ENCODE measurements at regions not wholly inside any gene's neighbourhood (a gene's known extent, or its start where the extent isn't known, plus 50 kb on each side); places are given as distances from the start of the nearest gene placed in this dataset.

DNA sequence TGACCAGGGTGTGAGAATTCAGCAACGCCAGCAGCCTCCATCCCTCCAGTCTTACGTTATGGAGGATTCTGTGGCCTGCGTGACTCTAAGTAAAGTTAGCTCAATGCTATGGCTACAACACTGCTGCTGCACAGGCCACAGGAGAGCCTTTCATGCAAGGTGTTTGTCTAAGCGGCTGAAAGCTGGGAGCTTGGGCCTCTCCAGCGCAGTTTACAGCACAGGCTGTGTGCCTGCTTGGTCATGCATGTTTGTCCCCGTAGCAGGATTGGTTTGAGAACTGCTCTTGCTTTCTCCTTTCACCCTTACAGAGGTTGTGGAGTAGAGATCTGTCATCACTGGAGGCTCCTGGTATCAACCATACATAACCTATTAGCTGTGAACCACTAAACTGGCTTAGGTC is 113.1 kb upstream of the TMCC3 start:
- Mint-ChIP-seq H3K27me3 (ENCODE audit: insufficient read depth) (peaks cover 13% of the 10 kb centered on the region), H3K36me3 (ENCODE audit: low read depth) (no peaks in the 10 kb centered on the region)
- intact Hi-C loops (cut with micrococcal nuclease), result loop anchor here (5.0 kb wide), 1 partner anchor 616 kb away; the partner anchor contains the start of gene PLXNC1

DNA sequence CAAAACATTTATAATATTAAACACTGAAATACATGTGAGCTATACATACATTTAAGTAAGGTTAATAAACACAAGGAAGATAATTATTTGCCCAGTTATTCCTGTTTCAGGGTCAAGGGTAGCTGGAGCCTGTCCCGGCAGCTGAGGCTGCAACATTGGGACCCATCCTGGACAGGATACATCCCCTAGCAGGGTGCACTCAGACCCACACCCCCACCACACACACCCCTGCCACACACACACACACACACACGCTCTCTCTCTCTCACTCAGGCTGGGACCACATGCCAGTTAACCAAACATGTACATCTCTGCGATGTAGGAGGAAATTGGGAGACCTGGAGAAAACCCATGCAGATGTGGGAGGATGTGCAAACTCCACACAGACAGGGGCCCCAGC is 112.6 kb upstream of the TMCC3 start:
- intact Hi-C loops (cut with micrococcal nuclease), result loop anchor here (5.0 kb wide), 1 partner anchor 616 kb away; the partner anchor contains the start of gene PLXNC1
- Mint-ChIP-seq H3K4me3 (no peak overlapping the region), H3K36me3 (ENCODE audit: low read depth) (no peaks in the 10 kb centered on the region), H3K4me1 (ENCODE audit: low read depth) (peaks cover 16% of the 10 kb centered on the region), H3K27ac (no peak overlapping the region), H3K9me3 (no peaks in the 10 kb centered on the region), H3K27me3 (ENCODE audit: insufficient read depth) (peaks cover 9% of the 10 kb centered on the region)
- DNase-seq (ENCODE audit: low spot score), result no peak

More for the DNA sequence above, 113.1 kb upstream of the TMCC3 start:
- DNase-seq (ENCODE audit: low spot score), result no peak
- Mint-ChIP-seq H3K27ac (no peak overlapping the region), H3K4me1 (ENCODE audit: low read depth) (peaks cover 16% of the 10 kb centered on the region), H3K4me3 (no peak overlapping the region), H3K9me3 (no peaks in the 10 kb centered on the region)

DNA sequence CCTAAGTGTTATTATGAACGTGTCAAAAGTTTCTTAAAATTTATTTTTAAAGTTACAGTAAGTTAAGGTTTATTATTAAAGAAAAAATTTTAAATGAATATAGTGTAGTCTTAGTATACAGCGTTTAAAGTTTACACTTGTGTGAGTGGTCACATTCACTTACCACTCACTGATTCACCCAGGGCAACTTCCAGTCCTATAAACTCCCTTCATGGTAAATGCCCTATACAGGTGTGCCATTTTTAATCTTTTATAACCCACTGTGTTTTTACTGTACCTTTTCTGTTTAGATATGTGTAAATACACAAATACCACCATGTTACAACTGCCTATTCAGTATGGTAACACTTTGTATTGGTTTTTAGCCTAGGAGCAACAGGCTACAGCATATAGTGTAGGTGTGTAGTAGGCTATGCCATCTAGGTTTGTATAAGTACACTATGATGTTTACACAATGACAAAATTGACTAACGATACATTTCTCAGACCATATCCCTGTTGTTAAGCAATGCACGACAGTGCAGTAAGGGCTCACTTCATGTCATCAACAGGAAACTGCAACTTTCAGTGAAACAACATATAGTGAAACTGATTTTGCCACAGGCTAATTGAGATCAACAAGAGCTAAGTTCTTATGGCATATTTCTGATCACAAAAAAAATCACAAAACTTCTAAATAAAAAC is 112.0 kb upstream of the TMCC3 start:
- Mint-ChIP-seq H3K4me3 (no peak overlapping the region), H3K27ac (no peak overlapping the region), H3K9me3 (no peaks in the 10 kb centered on the region), H3K27me3 (ENCODE audit: insufficient read depth) (peaks cover 7% of the 10 kb centered on the region), H3K4me1 (ENCODE audit: low read depth) (peaks cover 16% of the 10 kb centered on the region), H3K36me3 (ENCODE audit: low read depth) (no peaks in the 10 kb centered on the region)
- DNase-seq (ENCODE audit: low spot score), result no peak
- intact Hi-C loops (cut with micrococcal nuclease), result loop anchor here (5.0 kb wide), 1 partner anchor 615 kb away; the partner anchor contains the start of gene PLXNC1

DNA sequence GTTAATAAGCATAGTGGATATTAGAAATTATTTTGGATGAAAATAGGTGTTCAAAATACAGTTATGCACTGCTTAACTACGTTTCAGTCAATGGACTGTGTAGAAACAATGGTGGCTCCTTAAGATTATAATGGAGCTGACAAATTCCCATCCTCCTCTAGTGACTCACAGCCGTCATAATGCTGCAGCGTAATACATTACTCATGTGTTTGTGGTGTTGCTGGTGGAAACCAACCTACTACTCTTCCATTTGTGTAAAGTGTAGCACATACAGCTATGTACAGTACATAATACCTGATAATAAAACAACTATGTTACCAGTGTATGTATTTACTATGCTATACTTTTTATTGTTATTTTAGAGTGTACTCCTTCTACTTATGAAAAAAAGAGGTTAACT is 111.2 kb upstream of the TMCC3 start:
- peaks cover 6% of the 10 kb centered on the region for H3K27me3 Mint-ChIP-seq (ENCODE audit: insufficient read depth)
- H3K36me3 Mint-ChIP-seq (ENCODE audit: low read depth), result no peaks in the 10 kb centered on the region
- peaks cover 16% of the 10 kb centered on the region for H3K4me1 Mint-ChIP-seq (ENCODE audit: low read depth)
- intact Hi-C loops (cut with micrococcal nuclease), result loop anchor here (5.0 kb wide), 1 partner anchor 614 kb away; the partner anchor contains the start of gene PLXNC1
- H3K4me3 Mint-ChIP-seq, result no peak overlapping the region
- no peak for DNase-seq (ENCODE audit: low spot score)
- H3K27ac Mint-ChIP-seq, result no peak overlapping the region
- no peaks in the 10 kb centered on the region for H3K9me3 Mint-ChIP-seq

DNA sequence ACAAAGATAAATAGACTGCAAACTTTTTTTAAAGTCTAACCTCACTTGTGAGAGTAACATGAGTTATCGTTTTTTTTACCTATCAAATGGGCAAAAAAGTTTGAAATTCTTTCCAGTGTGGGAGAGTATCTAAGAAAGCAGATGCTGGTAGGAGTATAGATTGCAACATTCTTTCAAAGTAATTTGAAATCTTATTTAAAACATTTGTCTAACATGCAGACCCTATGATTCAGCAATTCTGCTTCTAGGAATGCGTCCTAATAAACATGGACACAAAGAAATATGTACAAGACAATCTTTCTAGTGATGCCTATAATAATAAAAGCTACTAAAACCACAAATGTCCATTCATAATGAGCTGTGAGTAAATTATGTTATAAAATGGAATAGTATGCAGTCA is 110.4 kb upstream of the TMCC3 start:
- H3K27ac Mint-ChIP-seq, result no peak overlapping the region
- peaks cover 16% of the 10 kb centered on the region for H3K4me1 Mint-ChIP-seq (ENCODE audit: low read depth)
- DNase-seq (ENCODE audit: low spot score), result no peak
- peaks cover 6% of the 10 kb centered on the region for H3K27me3 Mint-ChIP-seq (ENCODE audit: insufficient read depth)
- no peaks in the 10 kb centered on the region for H3K9me3 Mint-ChIP-seq
- no peak overlapping the region for H3K4me3 Mint-ChIP-seq
- intact Hi-C loops (cut with micrococcal nuclease), result loop anchor here (5.0 kb wide), 1 partner anchor 613 kb away; the partner anchor contains the start of gene PLXNC1
- no peaks in the 10 kb centered on the region for H3K36me3 Mint-ChIP-seq (ENCODE audit: low read depth)

DNA sequence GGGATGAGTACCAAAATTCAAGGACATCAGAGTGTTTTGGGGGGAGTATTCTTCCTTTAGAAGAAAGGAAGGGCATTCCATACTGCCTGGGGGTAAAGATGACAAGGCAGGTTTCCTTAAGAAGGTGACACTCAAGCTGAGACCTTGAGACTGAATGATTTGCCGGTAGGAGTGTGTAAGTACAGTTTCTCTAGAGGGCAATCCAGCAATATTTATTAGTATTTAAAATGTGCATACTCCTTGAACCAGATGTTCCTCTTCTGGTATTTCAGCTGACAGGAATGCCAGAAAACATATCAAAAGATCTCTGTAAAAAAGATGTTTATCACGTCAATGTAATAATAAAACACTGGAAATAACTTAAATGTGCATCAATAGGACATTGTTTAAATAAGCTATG is 106.4 kb upstream of the TMCC3 start:
- Mint-ChIP-seq H3K36me3 (ENCODE audit: low read depth) (no peaks in the 10 kb centered on the region), H3K9me3 (no peaks in the 10 kb centered on the region)

DNA sequence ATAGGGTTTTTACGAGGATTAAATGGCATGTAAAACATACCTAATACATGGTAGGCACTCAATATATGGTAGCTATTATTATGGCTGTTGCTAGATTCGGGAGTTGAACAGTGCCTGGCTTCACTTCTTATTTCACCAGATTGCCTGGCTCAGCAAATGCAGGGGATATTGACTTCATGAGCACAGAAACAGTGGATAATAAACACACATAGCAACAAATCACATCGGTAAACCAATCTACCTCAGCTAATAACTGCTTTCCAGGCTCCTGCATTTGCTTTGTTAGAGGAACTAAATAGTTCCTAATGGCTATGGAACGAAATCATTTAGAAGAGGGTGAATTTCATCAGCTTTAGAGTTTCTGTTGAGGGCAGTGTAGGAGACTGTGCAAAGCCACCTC is 105.2 kb upstream of the TMCC3 start:
- Mint-ChIP-seq H3K4me3 (no peak overlapping the region), H3K4me1 (ENCODE audit: low read depth) (no peaks in the 10 kb centered on the region), H3K27me3 (ENCODE audit: insufficient read depth) (peaks cover 13% of the 10 kb centered on the region), H3K27ac (no peak overlapping the region), H3K9me3 (no peaks in the 10 kb centered on the region), H3K36me3 (ENCODE audit: low read depth) (no peaks in the 10 kb centered on the region)
- DNase-seq (ENCODE audit: low spot score), result no peak
- intact Hi-C loops (cut with micrococcal nuclease), result no loop called here

More for the DNA sequence above, 106.4 kb upstream of the TMCC3 start:
- intact Hi-C loops (cut with micrococcal nuclease), result no loop called here
- no peak overlapping the region for H3K27ac Mint-ChIP-seq
- H3K4me1 Mint-ChIP-seq (ENCODE audit: low read depth), result peaks cover 3% of the 10 kb centered on the region
- no peak for DNase-seq (ENCODE audit: low spot score)
- peaks cover 13% of the 10 kb centered on the region for H3K27me3 Mint-ChIP-seq (ENCODE audit: insufficient read depth)
- H3K4me3 Mint-ChIP-seq, result no peak overlapping the region

DNA sequence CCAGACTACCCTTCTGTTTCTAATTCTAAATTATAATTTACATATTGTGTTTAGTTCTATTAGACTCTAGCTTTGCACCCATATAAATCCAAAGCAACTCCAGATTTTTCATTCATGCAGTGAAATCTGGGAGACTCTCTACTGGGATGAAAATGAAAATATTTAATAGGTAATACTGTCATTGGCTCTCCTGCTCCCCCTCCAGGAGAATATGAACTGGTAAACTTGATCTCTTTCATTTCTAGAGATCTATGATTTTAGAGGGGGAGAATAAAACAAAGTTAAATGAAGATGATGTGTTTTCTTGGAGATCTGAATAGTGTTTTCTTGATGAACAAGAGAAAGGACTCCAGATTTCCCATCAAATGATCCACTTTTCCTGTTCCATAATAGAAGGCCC is 104.3 kb upstream of the TMCC3 start:
- H3K9me3 Mint-ChIP-seq, result no peaks in the 10 kb centered on the region
- H3K27me3 Mint-ChIP-seq (ENCODE audit: insufficient read depth), result peaks cover 14% of the 10 kb centered on the region
- no peak overlapping the region for H3K4me3 Mint-ChIP-seq
- H3K27ac Mint-ChIP-seq, result no peak overlapping the region
- intact Hi-C loops (cut with micrococcal nuclease), result no loop called here
- no peaks in the 10 kb centered on the region for H3K4me1 Mint-ChIP-seq (ENCODE audit: low read depth)
- no peak for DNase-seq (ENCODE audit: low spot score)
- no peaks in the 10 kb centered on the region for H3K36me3 Mint-ChIP-seq (ENCODE audit: low read depth)

DNA sequence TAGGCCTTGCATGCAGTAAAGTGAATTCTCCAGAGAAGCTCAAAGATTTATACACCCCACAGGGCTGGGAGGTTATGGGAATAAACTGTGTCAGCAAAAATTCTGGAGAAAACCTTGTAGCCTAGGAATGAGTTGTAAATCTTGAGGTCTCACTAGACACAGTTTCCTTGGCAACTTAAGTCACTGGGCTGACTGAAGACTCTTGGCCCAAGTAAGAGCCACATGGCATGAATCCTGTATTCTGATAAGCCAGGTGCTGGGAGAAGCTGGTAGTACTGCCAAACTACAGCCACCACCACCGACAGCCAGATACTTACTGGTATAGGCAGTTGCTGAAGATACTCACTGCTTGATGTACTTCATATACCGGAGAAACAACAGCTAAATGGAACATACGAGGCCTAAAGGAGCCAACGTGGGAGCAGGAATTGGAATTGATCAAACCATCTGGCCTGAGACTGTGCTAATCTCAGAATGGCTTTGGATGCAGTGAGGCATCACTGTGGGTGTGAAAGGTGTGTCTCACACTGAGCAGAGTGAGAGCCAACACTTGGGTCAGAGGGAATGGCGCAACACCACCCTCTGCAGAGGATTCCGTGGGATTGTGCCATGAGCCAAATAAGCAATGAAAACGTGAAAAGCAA is 102.8 kb upstream of the TMCC3 start:
- no peaks in the 10 kb centered on the region for H3K36me3 Mint-ChIP-seq (ENCODE audit: low read depth)
- H3K4me3 Mint-ChIP-seq, result no peak overlapping the region

DNA sequence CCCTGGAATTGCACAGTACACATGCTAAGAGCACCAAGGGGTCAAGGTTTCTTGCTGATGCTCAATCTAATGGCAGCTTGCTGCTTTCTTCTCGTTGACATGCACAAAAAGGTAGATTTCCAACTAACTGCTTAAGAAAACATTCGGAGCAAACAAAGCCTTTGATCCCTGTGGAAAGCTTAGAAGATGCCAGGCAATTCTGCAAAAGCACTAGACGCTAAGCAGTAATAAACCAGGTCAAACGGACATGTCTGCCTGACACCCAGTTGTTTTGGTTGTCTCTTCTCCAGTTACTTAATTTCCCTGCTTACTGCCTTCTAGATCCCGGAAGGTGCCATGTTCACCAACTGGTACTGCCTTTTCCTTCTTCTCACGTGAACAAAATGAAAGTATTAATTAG is 100.5 kb upstream of the TMCC3 start:
- Mint-ChIP-seq H3K4me1 (ENCODE audit: low read depth) (no peaks in the 10 kb centered on the region), H3K4me3 (no peak overlapping the region), H3K9me3 (no peaks in the 10 kb centered on the region), H3K27me3 (ENCODE audit: insufficient read depth) (peaks cover 17% of the 10 kb centered on the region), H3K27ac (no peak overlapping the region), H3K36me3 (ENCODE audit: low read depth) (no peaks in the 10 kb centered on the region)
- no peak for DNase-seq (ENCODE audit: low spot score)
- intact Hi-C loops (cut with micrococcal nuclease), result no loop called here

More for the DNA sequence above, 102.8 kb upstream of the TMCC3 start:
- Mint-ChIP-seq H3K9me3 (no peaks in the 10 kb centered on the region), H3K4me1 (ENCODE audit: low read depth) (no peaks in the 10 kb centered on the region), H3K27me3 (ENCODE audit: insufficient read depth) (peaks cover 16% of the 10 kb centered on the region), H3K27ac (no peak overlapping the region)
- intact Hi-C loops (cut with micrococcal nuclease), result no loop called here
- no peak for DNase-seq (ENCODE audit: low spot score)

DNA sequence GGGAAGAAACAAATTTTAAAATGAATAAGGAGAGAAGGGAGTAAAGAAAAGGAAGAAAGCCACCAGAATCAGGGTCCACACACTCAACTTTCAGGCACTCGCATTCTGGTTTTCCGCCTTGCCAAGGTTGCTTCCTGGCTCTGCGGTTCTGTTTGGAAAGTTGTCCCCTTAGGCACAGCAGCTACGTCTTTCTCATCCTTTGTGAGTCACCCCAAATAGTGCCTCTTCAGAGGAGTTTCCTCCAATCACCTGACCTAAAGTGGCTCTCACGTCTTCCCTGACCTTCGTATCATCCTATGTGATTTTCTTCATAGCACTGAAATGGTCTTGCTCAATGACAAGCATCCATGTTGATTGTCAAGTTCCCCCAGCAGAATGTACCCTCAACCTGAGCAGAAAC is 99.5 kb upstream of the TMCC3 start:
- DNase-seq (ENCODE audit: low spot score), result no peak
- Mint-ChIP-seq H3K36me3 (ENCODE audit: low read depth) (no peaks in the 10 kb centered on the region), H3K27me3 (ENCODE audit: insufficient read depth) (peaks cover 15% of the 10 kb centered on the region), H3K9me3 (no peaks in the 10 kb centered on the region), H3K4me3 (no peak overlapping the region), H3K4me1 (ENCODE audit: low read depth) (no peaks in the 10 kb centered on the region), H3K27ac (no peak overlapping the region)
- intact Hi-C loops (cut with micrococcal nuclease), result no loop called here

DNA sequence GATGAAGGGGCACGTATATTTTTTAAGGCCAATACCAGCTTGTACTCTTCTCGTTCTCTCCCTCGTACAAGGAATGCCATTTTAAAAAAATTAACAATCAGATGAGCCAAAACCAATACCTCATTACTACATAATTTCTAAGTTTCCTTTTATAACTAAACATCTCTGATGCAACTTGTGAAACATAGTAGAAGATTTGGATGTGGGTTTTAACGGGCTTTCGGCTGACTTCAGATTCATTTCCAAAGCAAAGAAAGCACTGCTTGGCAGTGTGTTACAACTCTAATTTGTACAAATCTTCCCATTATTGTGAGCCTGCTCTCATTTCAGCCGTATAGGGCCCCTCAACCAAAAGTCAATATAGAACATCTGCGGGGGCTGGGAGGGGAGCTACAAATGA is 99.1 kb upstream of the TMCC3 start:
- H3K4me1 Mint-ChIP-seq (ENCODE audit: low read depth), result no peaks in the 10 kb centered on the region

DNA sequence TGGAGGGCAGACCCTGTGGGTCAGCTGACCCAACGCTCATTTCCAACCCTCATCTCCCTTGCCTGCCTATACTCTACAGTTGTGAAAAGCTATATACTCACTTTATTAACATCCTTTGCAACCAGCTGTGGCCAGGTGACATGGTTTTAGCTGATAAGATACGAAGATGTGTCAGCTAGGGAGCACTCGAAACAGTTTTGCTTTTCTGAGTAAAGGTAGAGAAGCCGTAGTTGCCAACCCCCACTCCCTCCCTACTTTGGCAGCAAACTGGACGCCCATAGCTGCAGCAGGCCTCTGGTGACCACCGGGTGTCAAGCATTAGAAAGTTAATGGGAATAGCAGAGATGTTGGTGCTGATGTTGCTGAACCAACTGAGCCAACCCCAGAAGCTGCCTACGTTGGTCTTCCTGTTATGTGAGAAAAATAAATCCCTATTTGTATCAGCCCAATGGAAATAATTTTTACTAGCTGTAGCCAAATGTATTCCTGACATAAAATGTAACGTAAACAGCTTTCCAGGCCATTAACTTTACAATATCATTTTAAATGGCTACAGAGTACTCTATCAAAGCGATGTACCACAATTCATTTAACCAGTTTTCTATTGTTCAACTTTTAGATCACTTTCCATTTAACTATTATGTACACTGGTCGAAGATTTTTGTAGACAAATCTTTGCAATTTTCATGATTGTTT is 98.5 kb upstream of the TMCC3 start:
- Mint-ChIP-seq H3K27ac (no peak overlapping the region), H3K4me3 (no peak overlapping the region), H3K27me3 (ENCODE audit: insufficient read depth) (peaks cover 13% of the 10 kb centered on the region), H3K36me3 (ENCODE audit: low read depth) (no peaks in the 10 kb centered on the region), H3K9me3 (no peaks in the 10 kb centered on the region), H3K4me1 (ENCODE audit: low read depth) (no peaks in the 10 kb centered on the region)
- no peak for DNase-seq (ENCODE audit: low spot score)
- intact Hi-C loops (cut with micrococcal nuclease), result no loop called here

More for the DNA sequence above, 99.1 kb upstream of the TMCC3 start:
- intact Hi-C loops (cut with micrococcal nuclease), result no loop called here
- H3K27ac Mint-ChIP-seq, result no peak overlapping the region
- no peak overlapping the region for H3K4me3 Mint-ChIP-seq
- H3K27me3 Mint-ChIP-seq (ENCODE audit: insufficient read depth), result peaks cover 17% of the 10 kb centered on the region
- DNase-seq (ENCODE audit: low spot score), result no peak
- no peaks in the 10 kb centered on the region for H3K36me3 Mint-ChIP-seq (ENCODE audit: low read depth)
- no peaks in the 10 kb centered on the region for H3K9me3 Mint-ChIP-seq

Measured in activated T-helper 1 cell treated with anti-CD3 and anti-CD28 coated beads, Interleukin-12 subunit alpha, Interleukin-12 subunit beta, Interleukin-2, Interleukin-4 antibody, amounts not matched to agents 30 ng/mL and 10 ng/mL and 1 ng/mL, durations not matched to agents 14 hours and 24 hours and 36 hours (primary cell).